HL-60 (cell line): ENCODE measurements at regions not wholly inside any gene's neighbourhood (a gene's known extent, or its start where the extent isn't known, plus 50 kb on each side); places are given as distances from the start of the nearest gene placed in this dataset.

ENCODE experiments used
- CTCF ChIP-seq: IDR thresholded peaks from one replicate; pipeline ENCODE4 v1.5.1; 2011; ENCODE audit warnings: low read length, control low read depth, inconsistent platforms; ENCODE audit not compliant: insufficient read depth
- GABPA ChIP-seq: IDR thresholded peaks from 2 replicates; pipeline ENCODE4 v1.6.1; 2012; ENCODE audit warnings: low read depth
- POLR2AphosphoS5 ChIP-seq: IDR thresholded peaks from 2 replicates; pipeline ENCODE4 v1.6.1; 2012; ENCODE audit warnings: low read depth
- REST ChIP-seq: IDR thresholded peaks from 2 replicates; pipeline ENCODE4 v1.6.1; 2012; ENCODE audit warnings: low read depth; ENCODE audit not compliant: insufficient replicate concordance
- SPI1 ChIP-seq: IDR thresholded peaks from 2 replicates; pipeline ENCODE4 v1.6.1; 2012; ENCODE audit warnings: low read depth, mild to moderate bottlenecking, borderline replicate concordance

- no peak for TF ChIP-seq CTCF
- TF ChIP-seq SPI1: no peak
- TF ChIP-seq POLR2AphosphoS5: no peak
- TF ChIP-seq REST: no peak
- no peak for TF ChIP-seq GABPA
Observed at GRCh38 chr10:78515038-78515872, 481.6 kb downstream of the RPS24 start.
